GM19240 (cell line): ENCODE measurements at regions not wholly inside any gene's neighbourhood (a gene's known extent, or its start where the extent isn't known, plus 50 kb on each side); places are given as distances from the start of the nearest gene placed in this dataset.

Experiments
- DNase-seq: peaks from one replicate; pipeline ENCODE4 v3.0.0; 2011; ENCODE audit warnings: low spot score; ENCODE audit not compliant: insufficient read length

DNA sequence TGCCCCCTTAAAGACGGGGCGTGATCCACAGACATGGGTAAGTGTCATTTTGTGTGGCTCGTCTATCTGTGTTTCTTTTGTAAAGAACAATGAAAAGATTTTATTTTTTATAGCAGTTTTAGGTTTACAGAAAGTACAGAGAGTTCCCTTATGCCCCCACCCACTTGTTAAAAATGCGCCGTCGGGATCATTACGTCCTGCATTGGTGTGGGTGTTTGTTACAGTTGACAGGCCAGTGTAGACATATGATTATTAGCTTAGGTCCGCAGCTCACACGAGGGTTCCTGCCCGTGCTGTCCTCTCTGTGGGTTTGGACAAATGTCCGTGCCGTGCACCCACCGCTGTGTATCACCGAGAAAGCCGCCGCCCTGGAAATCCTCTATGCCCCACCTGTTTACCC lies 50.5 kb downstream of the RGS12 start:
- DNase-seq = no peak

DNA sequence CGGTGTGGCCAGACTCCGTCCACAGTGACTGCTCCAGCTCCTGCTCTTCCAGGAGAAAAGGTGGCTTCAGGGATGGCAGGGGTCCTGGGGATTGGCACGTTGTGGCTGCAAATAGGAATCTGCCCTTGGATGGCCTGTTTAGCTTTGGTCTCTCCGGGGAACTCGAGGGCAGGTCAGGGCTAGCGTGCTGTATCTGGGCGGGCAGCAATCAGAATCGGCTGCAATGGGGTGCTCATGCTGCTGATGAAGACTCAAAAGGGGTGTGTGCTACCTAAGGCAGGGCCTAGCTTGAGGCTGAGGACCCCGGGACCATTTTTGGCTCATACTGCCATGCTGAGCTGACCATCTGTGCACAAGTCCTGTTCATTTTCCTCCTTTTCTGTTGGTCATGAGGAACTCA lies 51.3 kb downstream of the RGS12 start:
- no peak for DNase-seq

DNA sequence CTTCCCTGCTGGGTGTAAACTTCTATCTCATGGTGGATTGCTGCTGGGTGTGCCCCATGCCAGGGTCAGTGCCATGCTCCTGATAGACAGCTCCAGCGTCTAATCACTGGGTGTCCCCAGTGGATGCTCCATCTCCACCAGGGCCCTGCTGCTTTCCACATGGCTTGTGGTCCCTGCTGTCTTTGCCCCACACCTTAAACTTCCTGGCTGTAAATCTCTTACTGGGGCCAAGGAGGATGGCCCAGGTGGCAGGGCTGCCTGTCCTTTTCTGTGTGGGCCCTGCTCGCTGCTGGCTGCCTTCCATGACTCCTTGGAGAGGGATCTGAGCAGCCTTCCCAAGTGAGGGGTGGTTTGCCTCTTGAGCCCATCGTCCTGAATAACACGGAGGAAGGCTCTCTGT lies 51.8 kb downstream of the RGS12 start:
- no peak for DNase-seq

DNA sequence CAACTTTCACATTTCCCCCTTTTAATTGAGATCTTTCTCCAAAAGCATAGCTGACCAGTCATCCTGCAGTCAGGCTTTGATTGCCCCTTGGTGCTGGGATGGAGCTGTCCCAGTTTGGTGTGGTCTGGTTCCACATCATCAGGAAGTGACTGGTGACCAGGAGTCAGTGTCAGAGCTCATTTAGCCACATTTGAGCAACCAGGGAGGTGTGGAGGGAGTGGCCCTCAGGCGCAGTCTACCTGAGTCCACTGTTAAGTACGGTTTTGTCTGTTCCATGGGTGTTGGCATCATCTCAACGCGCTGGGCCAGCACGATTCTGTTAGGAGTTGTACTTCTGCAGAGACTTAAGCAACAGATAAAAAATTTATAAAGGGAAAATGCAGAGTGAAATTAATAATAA lies 52.6 kb downstream of the RGS12 start:
- no peak for DNase-seq

DNA sequence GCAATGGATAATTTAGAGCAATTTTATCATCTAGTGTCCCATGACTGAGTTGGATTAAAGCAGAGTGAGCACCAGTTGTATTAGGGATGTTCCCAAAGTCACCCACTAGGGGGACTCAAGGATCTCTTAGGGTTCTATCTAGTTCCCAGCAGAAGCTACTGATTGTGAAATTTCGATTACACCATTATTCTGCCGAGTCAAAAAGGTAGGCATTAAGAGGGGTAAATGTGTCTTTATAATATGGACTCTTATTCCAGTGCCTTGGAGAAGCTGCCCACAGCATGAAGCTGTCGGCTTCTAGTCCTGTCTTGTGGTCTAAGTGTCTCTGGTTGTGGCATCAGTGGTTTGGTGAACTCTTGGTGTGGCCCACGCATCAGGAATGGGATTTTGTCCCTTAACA lies 53.3 kb downstream of the RGS12 start:
- DNase-seq = peak; percentile 71

DNA sequence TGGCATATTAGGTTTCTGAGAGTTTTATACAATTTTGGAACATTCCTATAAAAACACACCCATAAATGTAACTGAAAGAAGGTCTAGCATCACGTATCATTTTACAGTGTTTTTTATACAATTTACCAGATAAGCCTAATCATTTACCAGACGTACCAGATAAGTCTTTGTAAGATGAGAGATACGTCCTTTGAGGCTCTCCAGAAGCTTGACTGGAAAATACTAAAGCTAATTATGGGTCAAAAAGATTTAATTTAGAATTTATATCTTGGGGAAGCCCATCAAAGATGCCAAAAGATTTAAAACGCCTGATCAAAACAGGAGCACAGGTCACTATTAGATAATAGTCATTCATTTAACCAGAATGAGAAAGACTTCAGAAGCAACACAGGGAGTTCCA lies 55.0 kb downstream of the RGS12 start:
- no peak for DNase-seq

DNA sequence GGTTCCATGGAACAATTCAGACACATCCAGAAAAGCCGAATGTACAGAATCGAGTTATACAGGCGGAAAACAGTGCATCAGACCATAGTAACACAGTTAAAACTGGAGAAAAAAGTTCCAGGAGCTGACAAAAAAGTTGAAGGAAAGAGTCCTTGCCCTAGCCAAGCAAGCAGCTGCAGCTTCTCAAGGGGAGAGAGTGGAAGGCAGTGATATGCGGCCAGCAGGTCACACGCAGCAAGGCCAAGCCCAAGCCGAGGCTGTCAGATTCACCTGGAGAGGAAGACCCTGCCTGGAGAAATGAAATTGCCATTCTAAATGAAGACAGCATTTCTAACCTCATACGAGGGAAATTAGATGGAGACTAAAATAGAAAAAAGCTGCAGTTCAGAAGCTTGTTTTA lies 55.8 kb downstream of the RGS12 start:
- no peak for DNase-seq

DNA sequence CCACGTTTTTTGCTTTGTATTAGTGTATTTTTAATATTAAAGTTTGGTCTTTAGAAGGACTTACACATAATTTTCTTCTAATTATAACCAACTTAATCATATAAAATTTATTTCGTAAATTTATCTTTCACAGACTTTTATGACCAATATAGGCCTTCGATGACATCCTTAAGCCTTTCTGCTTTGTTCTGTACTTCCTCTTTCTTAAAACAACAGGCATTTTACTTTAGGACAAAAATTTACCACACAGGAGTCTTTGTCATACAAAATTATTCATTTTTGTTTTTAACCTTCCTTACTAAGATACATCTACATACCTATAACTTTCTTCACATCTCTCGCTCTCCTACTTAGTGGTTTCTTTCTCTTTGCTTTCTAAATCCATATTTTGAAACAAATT lies 56.3 kb downstream of the RGS12 start:
- no peak for DNase-seq

DNA sequence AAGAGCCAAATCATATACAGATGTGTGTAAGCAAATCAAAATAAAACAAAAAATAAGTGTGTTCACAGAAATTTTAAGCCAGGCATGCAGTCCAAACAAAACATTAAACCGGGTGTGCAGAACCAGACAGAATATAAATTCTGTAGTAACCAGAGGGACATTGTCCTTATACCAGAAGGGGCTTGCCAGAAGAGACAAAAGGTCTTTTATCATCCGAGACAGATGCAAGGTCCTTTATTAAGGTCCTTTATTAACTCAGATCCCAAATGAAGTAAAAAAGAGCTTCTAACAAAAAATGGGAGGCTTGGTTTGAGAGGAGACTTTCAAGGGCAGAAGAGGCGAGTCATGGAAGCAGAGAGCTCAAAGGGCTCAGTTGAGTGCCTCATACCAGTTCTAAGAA lies 59.2 kb downstream of the RGS12 start:
- DNase-seq = no peak

DNA sequence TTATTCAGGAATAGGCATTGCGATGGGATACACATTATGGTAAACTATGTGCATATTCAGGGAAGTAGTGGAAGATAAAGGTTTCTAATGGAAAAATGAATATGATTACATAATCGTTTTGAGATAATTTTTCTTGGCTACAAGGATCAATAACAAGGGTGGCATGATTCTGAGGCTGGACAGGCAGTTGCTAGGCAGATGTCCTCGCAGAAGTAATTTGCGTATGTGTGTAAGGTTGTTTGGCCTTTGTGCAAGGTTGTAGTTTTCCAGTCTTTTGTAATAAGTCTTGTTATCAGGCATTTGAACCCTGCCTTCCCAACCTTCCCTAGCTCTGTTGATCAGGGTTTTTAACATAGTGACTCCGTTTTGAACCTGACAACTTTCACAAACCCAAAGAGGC lies 59.7 kb downstream of the RGS12 start:
- no peak for DNase-seq

DNA sequence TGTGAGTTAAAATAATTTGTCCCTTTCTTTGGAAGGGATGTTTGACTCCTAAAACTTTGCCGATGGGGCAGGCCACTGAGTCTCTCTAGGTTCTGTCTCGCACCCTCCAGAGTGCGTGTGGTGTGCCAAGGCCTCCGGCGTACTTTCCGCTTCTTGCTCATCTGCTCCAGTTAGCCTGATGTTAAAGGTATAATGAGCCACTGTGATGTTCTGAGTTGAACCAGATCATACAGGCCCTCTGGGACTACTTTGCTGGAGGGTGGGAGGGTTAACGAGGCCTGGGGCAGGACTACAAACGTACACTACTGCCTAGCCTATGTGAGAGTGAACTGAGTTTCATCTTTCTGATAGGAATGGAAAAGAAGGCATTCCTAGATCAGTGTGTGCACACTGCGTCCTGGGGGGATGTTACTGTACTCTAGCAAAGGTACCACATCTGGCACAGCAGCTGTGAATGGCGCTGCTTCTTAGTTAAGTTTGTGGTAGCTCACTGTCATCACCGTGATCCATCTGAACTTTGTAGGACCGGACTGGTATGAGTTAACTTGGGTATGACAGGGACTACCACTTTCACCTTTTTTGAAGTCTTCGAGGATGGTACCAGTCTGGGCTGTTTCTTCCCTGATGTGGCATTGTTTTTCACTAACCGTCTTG lies 60.2 kb downstream of the RGS12 start:
- no peak for DNase-seq

DNA sequence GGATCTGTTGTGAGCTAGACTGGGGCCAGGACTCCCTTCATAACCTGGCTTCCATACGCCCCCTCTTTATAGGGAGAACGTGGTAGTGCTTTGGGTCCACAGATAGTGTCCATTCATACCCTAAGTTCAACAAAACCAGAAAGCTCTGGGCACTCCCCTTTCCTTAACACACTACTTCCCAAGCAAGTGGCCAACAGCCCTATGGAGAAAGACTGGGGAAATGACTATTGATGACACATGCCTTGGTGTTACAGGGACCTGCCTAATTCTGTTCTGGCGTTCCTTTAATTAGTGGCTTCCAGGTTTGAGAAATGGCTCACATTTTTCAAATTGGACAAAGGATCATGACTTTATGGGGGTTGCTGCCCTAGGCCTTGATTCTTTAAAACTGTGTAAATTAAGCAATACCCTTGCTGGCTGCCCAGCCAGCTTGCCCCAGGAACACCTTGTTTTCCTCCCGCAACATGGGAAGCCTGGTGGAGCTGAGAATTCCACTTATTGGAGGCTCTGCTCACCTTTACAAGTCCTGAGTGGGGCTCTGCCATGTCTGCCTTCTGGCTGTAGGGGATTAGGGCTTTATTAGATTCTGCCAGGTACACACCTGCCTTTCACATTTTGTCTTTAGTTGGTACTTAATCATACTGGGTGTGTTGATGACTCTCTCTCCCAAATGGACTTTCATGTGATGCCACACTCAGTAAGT lies 61.1 kb downstream of the RGS12 start:
- no peak for DNase-seq

DNA sequence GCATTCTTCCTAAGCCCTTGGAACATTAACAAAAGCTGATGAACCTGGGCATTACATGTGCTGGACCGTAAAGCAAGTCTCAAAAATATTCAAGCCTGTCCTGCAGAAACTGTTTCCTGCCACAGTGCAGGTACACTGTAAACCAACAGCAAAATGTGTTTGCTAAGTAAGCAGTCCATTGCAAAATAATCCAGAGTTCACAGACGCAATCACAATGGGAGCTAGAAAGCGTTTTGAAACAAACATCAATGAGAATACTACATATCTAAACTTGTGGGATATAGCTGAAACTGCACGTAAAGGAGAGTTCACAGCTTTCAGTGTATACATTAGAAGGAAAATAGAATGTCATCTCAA lies 61.6 kb downstream of the RGS12 start:
- DNase-seq = no peak

DNA sequence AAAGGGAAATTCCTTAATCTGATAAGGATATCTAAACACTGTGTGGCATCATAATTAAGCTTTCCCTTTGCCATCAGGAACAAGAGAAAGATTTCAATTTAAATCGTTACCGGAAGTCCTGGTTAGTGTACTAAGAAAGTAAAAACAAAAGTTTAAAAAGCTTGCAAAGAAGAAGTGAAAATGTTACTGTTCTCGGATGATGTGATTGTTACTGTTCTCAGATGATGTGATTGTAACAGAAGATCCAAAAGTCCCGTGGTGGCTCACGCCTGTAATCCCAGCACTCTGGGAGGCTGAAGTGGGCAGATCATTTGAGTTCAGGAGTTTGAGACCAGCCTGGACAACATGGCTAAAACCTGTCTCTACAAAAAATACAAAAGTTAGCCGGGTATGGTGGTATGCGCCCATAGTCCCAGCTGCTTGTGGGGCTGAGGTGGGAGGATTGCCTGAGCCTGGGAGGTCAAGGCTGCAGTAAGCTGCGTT lies 62.5 kb downstream of the RGS12 start:
- no peak for DNase-seq

DNA sequence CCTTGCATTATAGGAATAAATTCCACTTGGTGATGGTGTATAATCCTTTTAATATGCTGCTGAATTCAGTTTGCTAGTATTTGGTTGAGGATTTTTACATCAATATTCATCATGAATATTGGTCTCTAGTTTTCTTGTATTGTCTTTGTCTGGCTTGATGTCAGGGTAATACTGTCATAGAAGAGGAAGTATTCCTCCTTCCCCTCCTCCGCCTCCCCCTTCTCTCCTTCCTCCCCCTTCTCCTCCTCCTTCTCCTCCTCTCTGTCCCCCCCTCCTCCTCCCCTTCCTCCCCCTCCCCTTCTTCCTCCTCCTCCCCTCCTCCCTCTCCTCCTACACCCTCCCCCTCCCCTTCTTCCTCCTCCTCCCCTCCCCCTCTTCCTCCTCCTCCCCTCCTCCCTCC lies 65.8 kb downstream of the RGS12 start:
- no peak for DNase-seq

DNA sequence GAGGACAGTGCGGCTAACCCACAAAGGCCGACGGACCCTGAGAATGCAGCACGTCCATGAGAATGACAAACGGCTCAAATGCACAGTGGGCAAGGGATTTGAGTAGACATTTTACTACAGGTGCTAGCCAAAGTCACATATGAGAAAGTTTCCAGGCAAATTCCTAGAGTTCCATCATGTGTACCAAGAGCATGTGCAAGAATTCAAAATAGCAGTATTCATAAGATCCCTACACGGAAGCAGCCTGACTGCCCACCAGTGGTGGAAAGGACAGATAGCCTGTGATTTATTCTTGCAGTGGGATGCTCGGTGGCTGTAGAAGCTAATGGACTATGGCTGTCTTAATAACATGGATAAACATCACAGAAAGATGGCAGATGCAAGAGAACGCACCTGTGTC lies 68.0 kb downstream of the RGS12 start:
- DNase-seq = no peak

DNA sequence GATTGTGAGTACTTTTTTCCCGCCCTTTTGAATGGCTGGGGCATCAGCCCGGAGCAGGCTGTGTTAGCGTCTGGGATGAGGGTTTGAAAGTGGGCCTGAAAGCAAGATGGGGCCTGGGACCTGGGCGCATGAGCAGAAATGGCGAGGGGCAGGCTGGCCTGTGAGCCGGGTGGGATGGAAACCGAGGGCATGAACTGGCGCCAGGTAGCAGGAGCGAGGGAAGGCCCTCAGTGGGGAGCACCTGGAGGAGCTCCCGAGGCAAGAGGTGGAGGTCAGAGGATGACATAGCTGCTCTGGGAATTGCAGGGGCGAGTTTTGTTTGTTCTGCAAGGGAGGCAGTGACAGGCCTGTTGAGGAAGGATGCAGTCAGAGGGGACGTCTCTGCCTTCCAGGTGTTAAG lies 68.6 kb downstream of the RGS12 start:
- DNase-seq = no peak

DNA sequence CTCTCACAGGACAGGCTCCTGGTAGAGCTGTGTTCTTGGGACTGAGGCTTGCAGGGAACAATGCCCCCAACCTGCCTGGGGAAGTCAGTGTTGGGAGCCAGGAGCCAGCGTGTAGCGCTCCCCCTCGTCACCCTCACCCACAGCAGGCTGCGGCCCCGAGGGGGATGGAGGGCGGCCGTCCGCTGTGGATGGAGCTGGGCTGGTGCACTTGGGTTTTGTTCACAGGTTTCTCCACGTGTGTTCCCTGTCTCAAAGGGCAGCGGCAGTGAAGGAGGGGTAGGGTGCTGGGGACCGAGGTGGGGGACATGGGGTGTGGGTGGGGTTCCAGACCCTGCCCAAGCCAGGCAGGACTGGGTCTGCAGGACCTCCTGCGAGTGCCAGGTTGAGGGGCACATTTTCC lies 69.1 kb downstream of the RGS12 start:
- DNase-seq = no peak

DNA sequence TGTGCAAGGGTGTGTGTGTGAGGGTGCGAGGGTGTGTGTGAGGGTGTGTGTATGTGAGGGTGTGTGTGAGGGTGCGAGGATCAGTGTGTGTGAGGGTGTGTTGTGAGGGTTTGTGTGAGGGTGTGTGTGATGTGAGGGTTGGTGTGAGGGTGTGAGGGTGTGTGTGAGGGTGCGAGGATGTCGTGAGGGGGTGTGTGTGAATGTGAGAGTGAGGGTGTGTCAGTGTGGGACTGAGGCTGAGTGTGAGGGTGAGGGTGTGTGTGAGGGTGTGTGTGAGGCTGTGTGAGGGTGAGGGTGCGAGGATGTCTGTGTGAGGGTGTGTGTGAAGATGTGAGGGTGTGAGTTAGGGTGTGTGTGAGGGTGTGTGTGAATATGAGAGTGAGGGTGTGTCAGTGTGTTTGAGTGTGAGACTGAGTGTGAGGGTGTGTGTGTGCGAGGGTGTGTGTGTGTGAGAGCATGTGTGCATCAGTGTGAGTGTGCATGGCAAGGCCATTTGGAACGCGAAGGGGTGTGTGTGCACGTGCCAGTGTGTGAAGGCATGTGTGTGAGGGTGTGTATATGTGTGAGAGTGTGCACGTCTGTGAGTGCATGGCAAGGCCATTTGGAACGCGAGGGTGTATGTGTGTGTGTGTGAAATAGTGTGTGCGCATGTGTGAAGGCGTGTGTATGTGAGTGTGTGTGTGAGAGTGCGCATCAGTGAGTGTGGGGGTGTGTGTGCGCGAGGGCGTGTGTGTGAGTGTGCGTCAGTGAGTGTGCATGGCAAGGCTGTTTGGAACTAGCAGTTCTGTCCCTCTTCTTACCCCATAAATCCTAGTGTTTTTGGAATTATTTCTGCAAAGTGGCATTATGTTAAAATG lies 69.8 kb downstream of the RGS12 start:
- no peak for DNase-seq

DNA sequence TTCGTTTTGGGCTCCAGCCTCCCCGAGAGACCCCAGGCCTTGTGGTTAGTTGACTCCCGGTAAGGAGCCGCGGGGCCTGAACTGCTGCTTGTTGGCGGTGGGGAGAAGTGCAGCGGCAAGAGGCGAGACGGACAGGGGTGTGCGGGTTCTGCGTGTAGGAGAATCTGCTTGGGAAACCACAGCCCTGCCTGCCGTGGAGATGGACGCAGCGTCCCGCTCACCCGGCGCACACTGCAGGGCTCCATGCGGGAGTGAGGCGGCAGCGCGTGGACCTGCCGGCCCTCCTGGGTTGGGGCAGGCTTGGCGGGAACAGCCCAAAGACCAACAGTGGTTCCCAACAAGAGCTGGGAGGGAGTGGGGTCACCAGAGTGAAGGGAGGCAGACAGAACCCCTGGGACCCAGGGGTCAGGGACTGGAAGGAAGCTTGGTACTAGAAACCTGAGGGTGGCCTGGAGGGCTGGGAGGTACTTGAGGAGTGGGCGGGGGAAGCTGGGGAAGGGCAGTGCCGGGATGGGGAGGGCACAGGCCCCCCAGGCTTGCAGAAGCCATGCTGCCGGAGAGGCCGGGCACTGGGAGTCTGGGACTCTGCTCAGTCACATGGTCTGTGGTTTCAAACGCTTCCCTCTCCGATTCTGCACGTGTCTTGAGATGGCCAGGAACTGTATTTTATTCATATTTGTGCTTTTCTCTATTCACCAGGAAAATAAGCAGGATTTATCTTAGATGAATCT lies 70.8 kb downstream of the RGS12 start:
- DNase-seq = no peak

DNA sequence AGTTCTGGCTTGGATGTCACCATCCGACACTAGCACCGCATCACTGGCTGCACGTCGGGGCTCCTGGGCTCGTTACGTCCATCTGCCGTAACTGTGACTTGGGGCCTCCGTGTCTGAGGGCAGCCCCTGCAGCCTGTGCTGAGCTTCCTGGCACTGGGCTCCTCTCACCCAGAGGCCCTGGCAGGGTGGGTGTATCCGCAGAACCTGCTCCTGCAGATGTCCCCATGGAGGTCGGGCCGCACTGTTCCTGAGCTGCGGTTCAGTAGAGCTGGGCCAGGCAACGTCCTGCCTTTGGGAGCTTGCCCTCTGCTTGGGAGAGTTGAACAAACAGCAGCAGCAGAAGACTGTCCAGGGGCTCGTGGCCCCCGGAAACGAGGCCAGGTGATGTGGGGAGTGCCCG lies 71.4 kb downstream of the RGS12 start:
- DNase-seq = no peak
